Amygdala (tissue), 56 donors: ENCODE measurements at regions not wholly inside any gene's neighbourhood (a gene's known extent, or its start where the extent isn't known, plus 50 kb on each side); places are given as distances from the start of the nearest gene placed in this dataset.

Experiments
- DNase-seq, 56 donors: peaks; one replicate each; lab custom pipeline; 2025; lab: John Stamatoyannopoulos, UW

DNA sequence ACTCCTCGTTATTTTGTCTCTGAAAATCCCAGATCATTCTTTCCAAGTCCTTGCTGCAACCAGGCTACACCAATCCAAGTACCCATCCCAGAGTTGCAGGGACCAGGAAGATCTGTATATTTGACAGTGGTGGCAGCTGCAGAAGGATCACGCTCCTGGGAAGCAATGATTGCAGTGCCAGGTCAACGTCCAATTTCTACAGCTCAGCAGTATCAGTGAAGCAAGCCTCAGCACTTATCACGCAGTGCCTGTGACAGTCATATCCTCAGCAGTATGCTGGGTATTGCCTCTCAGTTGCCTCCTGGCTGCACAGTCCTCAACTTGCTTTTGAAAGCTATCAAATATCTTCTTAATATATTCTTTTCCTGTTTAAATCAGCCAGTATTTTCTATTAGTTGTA is 66.7 kb downstream of the BARHL2 start:
- no peak for DNase-seq

DNA sequence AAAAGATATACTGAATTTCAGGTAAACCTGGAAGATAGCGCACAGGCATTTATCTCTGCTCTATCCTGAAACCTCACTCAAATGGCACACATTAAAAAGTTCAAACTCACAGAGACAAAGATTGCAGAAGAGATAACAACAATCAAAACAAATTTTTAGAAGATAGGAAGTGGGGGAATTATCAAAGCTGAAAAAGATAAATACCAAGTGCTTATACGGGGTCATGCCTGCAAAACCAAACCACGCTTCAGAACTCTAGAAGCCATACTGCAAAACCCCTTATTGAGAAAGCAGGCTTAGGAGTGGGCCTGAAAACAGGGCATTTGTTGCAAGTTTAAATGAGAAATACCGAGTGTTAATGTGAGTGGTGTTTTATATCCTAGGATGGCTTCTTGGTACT is 76.8 kb downstream of the BARHL2 start:
- no peak for DNase-seq

DNA sequence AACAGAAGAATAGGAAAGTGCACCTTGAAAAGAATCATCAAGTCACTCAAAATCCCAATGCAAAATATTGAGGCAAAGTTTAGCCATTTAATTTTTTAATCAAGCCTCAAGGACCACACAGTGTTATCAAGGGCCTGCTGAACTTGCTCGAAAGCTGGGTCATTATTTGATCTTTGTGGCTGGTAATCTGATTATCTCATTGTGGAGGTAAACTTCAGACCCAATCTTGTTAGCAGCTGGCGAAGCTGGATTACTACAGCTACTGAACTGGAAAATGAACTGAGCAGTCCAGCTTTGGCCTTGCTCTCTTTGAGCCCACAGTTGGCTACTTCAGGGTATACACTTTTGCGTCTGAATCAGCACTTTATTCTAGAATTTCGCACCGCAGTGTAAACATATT is 94.4 kb downstream of the BARHL2 start:
- no peak for DNase-seq

DNA sequence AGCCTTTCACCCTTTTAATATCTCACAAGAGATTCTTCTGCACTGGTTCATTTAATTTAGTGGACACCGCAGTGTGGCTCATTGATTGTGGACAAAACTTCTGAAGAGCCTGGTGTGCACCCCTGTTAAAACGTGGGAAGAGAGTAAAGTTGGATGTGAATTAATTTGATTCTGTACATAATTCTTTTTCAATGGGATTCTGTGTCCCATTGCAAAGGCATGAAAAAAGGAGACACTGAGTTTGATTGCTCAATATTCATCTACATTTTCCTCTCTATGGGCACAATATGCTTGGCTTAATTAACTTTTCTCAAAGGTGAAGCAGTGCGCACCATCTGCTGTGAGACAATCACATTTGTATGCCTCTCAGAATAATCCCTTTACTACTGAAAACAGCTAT is 95.1 kb downstream of the BARHL2 start:
- DNase-seq: no peak

DNA sequence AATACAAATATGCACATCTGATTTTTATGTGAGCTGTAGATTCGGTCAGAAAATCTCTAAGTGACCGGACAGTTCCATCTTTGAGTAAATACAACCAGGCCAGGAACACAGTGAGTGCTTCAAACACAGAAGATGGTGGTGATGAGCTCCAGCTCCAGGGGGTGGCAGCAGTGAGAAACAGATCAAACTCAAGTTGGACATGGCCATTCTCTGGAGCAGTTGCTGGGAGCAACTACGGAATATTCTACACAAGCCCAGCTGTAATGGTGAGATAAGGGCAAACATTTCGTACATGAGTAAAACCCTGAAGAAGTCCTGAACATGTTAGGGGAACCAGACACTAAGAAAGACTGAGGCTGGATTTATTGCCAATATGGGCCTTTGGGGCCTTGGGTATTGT is 100.7 kb downstream of the BARHL2 start:
- DNase-seq: peak in 6 of 56 donors; percentile 0 to 7 (median 2)

DNA sequence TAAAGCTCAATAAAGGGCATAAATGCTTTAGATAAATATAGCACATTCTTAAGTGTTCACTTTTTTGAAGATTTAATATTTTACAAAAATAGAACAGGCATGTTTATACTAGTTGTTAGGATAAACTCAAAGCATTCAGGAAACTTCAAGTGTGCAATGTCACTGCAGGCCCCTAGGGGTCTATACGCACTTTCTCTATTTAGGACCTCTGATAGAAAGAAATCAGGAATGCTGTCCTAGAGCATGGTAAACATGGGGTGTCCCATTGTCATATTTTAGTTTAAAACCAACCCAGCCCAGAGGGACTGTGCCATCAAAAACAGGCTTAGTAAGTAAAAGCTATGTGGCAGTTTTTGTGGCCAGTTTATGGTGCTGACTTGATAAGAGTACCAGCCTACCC is 102.2 kb downstream of the BARHL2 start:
- no peak for DNase-seq

DNA sequence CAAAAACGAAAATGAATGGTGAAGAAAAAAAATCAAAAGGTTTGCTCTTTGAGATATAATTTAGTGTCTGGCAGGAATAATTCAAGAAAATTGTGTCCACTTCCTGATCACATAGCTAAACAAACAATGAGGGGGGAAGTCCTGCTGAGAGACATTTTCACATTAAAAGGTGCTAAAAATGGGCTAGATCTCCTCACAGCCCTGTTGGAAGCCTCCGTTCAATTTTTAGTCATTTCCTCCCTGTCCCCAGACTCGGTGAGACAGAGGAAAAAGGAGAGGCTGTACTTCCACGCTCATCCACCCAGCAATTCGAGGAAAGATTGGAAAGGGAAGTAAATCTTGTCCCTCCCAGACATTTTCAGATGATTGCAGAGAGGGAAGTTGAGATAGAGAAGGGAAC is 103.7 kb downstream of the BARHL2 start:
- no peak for DNase-seq

DNA sequence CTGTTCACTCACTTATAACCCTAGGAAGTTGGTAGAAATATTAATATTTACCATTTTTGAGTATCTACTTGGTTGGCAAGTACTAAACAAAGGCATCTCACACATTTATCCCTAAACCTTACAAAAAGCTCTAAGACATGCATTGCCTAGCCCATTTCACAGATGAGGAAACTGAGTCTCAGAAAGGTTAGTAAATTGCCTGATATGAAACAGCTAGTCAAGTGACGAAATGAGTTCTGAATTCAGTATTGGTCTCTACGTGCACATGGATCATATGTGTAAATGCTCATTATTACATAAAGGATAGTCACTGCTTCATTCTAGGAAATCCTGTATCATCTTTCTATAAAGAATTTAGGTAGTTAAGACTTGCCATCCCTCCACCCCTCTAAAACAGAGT is 105.1 kb downstream of the BARHL2 start:
- DNase-seq: no peak

DNA sequence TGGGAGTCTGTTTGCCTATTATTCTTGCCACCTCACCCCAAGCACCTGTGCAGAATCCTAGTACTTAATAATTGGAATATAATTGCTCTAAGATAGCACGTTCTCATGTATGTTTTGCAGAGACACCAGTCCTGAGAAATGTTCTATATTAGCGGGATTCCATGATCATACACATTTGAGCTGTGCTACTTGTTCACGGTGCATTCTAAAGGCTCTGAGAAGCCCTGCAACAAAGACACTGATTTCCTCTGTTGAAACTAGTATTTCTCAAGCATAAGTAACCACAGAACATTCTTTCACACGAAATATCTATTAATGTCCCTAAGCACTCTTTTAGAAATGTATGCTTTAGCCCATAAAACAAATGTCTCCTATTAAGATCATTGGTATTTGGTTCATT is 109.4 kb downstream of the BARHL2 start:
- no peak for DNase-seq

DNA sequence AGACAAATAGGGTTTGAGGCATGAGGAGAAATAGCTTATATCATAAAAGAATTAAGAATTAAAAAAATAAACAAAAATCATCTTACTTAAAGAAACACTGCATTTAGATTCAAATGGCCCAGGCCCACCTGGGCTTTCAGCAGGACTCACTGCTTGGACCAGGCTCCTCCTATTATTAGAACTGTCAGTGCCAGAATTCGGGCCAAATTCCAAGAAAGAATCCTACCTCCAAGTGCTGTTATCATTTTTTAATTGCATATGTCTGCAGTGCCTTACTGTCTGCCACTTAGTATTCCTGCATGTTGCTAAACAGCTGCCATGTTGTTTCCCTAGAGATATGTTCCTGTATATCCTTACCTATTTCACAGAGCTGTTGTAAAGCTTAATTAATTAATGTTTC is 112.0 kb downstream of the BARHL2 start:
- no peak for DNase-seq

DNA sequence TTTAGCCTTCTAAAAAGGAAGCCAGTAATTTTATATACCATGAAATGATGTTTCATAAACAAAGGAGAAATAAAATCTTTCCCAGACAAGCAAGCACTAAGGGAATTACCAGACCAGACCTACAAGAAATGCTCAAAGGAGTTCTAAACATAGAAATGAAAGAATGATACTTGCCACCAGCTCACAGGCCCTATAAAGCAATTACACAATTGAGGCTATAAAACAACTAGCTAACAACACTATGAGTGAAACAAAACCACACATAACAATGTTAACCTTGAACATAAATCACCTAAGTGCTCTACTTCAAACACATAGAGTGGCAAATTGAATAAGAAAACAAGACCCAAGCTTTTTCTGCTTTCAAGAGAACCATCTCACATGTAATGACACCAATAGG is 123.8 kb downstream of the BARHL2 start:
- no peak for DNase-seq

DNA sequence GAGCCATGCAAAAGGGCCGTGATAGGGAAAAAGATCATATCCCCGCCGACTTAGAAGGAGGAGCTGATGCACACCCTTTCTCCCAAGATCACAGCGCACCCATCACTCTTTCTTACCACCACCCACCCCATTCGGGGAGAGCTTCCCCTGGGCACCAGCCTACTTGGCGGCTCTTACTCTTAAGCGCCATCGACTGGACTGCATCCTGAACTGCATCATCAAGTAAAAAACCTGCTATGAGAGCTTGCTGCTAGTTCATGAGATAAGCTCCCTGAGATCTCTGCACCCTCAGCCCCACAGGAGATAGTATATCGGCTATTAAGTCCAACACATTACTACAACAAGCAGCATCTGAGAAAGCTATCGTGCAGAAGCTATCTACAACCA is 125.1 kb downstream of the BARHL2 start:
- no peak for DNase-seq

DNA sequence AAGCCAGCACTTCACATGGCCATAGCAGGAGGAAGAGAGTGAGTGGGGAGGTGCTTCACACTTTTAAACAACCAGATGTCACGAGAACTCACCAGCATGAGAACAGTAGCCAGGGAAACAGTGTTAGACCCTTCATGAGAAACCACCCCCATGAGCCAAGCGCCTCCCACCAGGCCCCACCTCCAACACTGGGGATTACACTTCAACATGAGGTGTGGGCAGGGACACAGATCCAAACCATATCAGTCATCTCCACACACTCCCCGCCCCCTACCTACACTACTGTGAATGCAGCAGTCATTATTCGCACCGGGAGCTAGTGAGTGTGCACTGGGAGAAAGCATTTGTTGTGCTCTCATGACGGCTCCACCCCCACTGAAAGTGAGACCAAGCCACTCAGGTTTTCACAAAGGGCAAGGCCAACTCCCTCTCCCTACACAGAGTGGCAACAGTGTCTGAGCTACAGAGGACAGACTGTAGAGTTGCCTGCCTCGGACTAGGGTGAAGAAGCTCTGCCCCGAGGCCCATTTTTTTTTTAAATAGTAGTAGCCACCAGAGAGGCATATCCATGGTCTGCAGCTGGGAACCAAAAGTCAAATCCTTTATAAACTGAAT is 125.6 kb downstream of the BARHL2 start:
- no peak for DNase-seq

DNA sequence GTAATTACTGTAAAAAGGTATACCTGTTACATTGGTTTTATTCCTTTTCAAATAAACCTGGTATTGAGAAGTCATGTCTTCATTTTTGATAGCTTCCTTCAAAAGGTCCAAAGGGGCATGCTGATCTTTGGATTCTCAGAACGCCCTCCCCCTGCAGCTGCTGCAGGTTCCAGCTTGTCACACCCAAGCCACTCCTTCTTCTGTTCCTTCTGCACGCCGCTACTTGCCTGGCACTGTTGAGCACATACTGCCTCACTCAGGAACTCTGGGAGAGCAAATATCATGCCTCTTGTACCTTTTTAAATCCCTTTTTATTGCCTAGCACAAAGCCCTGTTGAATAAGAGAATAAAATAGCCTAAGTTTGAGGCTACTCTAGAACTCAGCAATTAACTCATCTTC is 136.9 kb downstream of the BARHL2 start:
- no peak for DNase-seq

DNA sequence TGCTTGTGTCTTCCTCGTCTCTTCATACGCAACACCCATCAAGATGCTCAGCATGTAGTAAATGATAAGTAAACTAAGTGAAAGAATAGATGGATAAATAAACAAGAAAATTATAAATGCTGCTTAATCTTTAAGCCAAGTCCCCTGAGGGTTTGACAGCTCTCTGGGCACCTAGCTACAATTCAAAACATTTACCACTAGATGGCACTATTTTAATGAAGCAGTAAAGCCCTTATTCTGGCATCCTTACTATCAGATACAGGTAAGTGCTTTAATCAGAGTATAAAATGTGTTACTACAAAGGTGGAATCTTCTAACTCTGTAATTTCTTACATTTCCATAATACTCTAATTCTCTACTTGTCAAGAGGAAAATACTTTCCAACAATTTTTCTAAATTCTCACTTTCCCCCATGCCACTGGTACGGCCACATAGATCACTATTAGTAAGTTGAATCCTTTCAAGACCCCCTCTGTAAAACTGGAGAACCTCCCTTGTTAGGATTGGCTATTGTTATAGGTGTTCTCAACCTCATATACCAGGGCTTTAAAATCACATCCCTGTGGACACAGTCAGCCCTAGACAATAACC is 137.8 kb downstream of the BARHL2 start:
- peak in 1 of 56 donors; percentile 21 for DNase-seq

DNA sequence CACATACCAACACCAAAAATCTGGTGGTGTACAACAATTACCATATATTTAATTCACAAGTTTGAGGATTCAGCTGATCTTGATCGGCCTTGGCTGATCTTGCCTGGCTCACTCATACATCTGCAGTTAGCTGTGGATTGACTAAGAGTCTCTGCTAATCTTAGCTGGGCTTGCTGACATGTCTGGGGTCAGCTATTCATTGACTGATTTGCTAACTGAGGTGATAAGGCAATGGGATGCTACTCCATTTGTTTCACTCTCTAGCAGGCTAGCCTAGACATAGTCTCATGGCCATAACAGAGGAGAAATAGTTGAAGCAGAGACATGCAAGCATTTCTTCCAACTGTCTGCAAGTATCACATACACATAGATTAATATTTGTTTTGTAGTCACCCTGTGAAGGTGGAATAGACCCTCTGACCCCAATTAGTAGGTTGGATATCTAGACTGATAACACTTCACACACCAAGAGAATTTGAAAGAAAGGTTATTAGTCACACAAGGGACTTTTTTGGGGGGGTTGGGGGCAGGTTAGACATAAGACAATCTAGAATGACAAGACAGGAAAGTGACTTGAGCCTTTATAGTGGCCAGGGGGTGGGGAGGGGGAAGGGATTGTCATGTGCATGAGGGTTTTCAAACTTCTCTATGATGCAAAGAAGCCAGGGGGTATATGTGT is 142.3 kb downstream of the BARHL2 start:
- no peak for DNase-seq

DNA sequence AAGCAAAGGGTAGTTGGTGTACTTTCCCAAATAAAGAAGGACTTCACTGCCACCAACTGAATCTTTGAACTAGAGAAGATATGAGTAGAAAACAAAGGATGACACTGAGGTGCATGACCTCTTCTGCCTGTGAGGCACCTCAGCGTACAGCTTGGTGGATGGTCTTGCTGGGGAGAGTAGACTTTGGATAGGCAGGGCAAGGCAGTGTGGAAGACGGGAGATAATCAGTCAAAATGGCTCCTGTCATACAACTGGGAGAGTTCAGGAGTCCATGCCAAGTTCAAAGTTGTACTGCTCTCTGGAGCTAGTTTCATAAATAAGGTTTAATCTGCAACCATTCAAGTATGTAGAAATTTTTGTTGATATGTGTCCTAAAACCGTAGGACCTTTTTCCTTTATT is 143.4 kb downstream of the BARHL2 start:
- no peak for DNase-seq

DNA sequence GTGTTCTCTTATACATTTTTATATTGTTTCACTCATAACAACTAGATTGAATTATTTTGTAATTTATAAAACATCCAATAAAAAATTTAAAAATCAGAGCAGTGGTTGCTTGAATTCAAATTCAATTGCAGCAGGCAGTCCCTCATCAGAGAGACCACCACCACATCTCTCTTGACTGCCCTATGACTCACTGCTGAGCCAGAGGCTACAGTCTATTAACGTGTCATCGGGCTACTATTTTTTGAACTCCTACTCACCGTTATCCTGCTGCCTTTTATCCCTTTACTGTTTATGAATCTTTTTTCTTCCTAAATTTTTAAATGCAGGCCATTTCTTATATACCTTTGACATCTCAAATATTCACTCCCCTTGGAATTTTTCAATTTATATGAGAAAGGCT is 144.7 kb downstream of the BARHL2 start:
- DNase-seq: no peak

DNA sequence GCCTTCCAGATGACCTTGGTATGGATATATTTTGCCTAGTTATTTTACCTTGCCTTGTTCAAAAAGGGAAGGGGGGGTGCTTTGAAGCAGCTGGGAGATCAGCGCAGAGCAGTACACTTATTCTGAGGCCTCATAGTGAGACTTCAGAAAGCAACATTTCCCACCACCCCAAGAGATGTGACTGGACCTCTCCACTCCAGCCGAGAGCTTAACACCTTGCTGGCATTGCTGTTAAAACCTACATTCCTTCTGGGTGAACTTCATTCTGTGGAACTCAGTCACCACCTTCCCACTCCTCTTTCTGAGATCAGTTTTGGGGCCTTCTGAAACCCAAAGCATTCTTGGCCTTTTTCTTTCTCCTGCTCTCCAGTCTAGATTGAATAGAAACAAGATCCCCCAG is 148.7 kb downstream of the BARHL2 start:
- DNase-seq: no peak

DNA sequence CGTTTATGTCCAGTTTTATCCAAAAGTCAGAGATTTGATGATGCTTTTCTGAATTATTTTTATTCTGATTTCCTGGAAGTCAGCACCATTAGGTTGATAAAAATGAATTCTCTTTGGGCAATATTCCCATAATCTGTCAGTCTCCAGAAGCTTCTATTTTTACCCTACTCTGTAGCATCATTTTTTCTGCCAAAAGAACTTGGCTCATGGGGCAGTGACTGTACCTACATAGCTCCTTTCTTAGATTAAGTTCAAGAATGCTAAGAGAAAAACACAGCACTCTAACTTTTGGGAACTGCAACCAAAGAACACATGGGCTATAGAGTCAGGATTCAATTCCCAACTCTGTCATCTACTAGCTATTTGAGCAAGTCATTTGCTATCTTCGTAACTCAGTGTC is 152.9 kb downstream of the BARHL2 start:
- no peak for DNase-seq

DNA sequence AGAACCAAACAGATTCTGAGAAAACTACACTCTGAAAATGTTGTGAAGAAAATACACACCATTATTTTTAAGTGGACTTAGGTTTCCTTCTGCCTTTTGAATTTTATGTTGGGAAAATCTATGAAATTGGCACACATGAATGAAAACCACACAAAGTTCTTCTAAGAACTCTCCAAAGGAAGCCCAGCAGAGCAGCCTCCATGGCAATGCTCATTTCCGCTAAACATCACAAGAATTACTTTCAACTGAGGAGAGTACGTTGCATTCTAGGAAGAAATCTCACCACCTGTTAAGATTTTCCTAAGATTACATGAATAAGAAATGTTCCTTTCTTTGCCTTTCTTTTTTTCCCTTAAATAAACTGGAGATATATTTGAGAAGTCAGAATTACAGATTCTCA is 154.2 kb downstream of the BARHL2 start:
- no peak for DNase-seq

DNA sequence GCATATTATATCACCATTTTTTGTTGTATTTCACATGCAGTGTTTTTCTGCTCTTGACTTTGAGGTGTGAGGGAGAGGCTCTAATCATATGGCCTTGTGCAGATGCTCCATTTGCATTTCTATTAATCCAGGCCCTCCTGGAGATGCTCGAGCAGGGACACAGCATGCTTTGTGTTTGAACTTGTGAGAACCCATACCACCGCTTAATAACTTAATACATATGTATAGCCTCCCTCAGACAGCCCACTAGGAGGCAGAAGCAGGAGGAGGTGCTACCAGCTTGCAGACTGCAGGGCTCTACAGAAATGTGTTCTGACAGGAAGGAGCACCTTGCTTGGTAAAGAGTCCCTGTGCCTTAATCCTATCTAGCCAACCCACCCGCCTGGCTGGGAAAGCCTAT is 155.2 kb downstream of the BARHL2 start:
- no peak for DNase-seq
